ENCODE measurements at regions not wholly inside any gene's neighbourhood (a gene's known extent, or its start where the extent isn't known, plus 50 kb on each side); places are given as distances from the start of the nearest gene placed in this dataset.

- H3K9me3 Mint-ChIP-seq = no peaks in the 10 kb centered on the region
- TF ChIP-seq, protein P1, sequence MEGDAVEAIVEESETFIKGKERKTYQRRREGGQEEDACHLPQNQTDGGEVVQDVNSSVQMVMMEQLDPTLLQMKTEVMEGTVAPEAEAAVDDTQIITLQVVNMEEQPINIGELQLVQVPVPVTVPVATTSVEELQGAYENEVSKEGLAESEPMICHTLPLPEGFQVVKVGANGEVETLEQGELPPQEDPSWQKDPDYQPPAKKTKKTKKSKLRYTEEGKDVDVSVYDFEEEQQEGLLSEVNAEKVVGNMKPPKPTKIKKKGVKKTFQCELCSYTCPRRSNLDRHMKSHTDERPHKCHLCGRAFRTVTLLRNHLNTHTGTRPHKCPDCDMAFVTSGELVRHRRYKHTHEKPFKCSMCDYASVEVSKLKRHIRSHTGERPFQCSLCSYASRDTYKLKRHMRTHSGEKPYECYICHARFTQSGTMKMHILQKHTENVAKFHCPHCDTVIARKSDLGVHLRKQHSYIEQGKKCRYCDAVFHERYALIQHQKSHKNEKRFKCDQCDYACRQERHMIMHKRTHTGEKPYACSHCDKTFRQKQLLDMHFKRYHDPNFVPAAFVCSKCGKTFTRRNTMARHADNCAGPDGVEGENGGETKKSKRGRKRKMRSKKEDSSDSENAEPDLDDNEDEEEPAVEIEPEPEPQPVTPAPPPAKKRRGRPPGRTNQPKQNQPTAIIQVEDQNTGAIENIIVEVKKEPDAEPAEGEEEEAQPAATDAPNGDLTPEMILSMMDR (IDR thresholded peaks at IDR 0.05) = no peak
- no peaks in the 10 kb centered on the region for H3K36me3 Mint-ChIP-seq (ENCODE audit: low read depth)
- H3K4me3 Mint-ChIP-seq = no peak overlapping the region
- H3K27ac Mint-ChIP-seq = peak overlapping the region; percentile 61
- DNase-seq = no peak
- peaks cover 8% of the 10 kb centered on the region for H3K27me3 Mint-ChIP-seq (ENCODE audit: low read depth, poor library complexity)
- peaks cover 59% of the 10 kb centered on the region for H3K4me1 Mint-ChIP-seq
Observed at GRCh38 chr20:50305636-50306477, 115.2 kb downstream of the CEBPB start.

DNA sequence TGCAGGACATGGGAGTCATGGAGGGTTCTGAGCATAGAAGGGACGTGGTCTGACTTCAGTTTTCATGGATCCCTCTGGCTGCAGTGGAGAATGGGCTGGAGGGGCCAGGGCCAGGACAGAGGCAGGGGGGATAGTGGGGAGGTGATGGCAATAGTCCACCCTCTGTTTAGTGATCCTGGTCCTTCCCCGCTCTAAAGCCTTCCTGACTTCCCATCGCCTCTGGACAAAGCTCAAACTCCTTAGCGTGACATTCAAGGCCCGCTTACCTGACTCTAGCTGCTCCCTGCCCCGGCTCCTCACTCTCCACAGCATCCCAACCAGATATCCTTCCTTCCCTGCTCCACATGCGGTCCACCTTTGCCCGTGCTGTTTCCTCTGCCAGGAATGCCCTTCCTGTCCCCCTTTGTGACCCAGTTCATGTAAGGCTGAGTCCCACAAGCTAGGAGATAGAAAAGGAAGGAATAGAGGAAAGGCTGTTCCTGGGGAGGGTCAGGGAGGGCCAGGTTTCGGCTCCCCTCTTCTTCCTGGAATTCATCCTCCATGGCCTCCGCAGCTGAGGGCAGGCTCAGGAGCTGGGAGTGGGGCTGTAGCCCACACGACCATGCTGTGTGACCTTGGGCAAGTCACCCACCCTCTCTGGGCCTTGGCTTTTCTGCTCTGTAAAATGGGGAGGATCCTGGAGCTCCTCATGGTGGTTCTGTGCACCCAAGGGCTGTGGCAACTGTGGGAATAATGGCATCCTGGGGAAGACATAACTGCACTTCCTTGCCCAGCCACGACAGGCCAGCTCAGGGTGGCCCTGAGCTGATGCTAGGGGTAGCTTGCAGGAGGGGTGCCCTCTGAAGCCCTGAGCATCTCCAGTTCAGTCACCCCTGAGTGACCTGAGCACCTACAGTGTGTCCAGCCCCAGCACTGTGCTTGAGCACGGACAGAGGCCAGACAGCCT lies 116.1 kb downstream of the CEBPB start:
- TF ChIP-seq, protein P1 (IDR thresholded peaks at IDR 0.05) = no peak
- DNase-seq = no peak
- Mint-ChIP-seq H3K27me3 (ENCODE audit: low read depth, poor library complexity) (peaks cover 4% of the 10 kb centered on the region), H3K9me3 (no peaks in the 10 kb centered on the region), H3K4me1 (peaks cover 62% of the 10 kb centered on the region), H3K36me3 (ENCODE audit: low read depth) (no peaks in the 10 kb centered on the region), H3K4me3 (no peak overlapping the region), H3K27ac (peak overlapping the region; percentile 50)

GRCh38 chr20:50308166-50308512 lies 117.5 kb downstream of the CEBPB start:
- TF ChIP-seq, protein P1 (IDR thresholded peaks at IDR 0.05) = no peak
- Mint-ChIP-seq H3K36me3 (ENCODE audit: low read depth) (no peaks in the 10 kb centered on the region), H3K4me3 (no peak overlapping the region), H3K4me1 (peaks cover 61% of the 10 kb centered on the region), H3K27ac (no peak overlapping the region), H3K27me3 (ENCODE audit: low read depth, poor library complexity) (peaks cover 7% of the 10 kb centered on the region), H3K9me3 (no peaks in the 10 kb centered on the region)
- no peak for DNase-seq

- peak; percentile 52 for DNase-seq
- H3K9me3 Mint-ChIP-seq = no peaks in the 10 kb centered on the region
- H3K36me3 Mint-ChIP-seq (ENCODE audit: low read depth) = no peaks in the 10 kb centered on the region
- H3K27ac Mint-ChIP-seq = no peak overlapping the region
- TF ChIP-seq, protein P1 (IDR thresholded peaks at IDR 0.05) = no peak
- no peak overlapping the region for H3K4me3 Mint-ChIP-seq
- H3K4me1 Mint-ChIP-seq = peaks cover 61% of the 10 kb centered on the region
- H3K27me3 Mint-ChIP-seq (ENCODE audit: low read depth, poor library complexity) = peaks cover 7% of the 10 kb centered on the region
Observed at GRCh38 chr20:50308513-50309279, 118.1 kb downstream of the CEBPB start.

GRCh38 chr20:50309280-50309763 lies 118.7 kb downstream of the CEBPB start:
- no peak overlapping the region for H3K27ac Mint-ChIP-seq
- H3K27me3 Mint-ChIP-seq (ENCODE audit: low read depth, poor library complexity) = peaks cover 8% of the 10 kb centered on the region

More at GRCh38 chr20:50309280-50309763, 118.7 kb downstream of the CEBPB start:
- peaks cover 55% of the 10 kb centered on the region for H3K4me1 Mint-ChIP-seq
- peaks cover 2% of the 10 kb centered on the region for H3K9me3 Mint-ChIP-seq
- no peak overlapping the region for H3K4me3 Mint-ChIP-seq
- no peaks in the 10 kb centered on the region for H3K36me3 Mint-ChIP-seq (ENCODE audit: low read depth)
- TF ChIP-seq, protein P1 (IDR thresholded peaks at IDR 0.05) = no peak
- DNase-seq = no peak
